ENCODE measurements at regions not wholly inside any gene's neighbourhood (a gene's known extent, or its start where the extent isn't known, plus 50 kb on each side); places are given as distances from the start of the nearest gene placed in this dataset.

DNA sequence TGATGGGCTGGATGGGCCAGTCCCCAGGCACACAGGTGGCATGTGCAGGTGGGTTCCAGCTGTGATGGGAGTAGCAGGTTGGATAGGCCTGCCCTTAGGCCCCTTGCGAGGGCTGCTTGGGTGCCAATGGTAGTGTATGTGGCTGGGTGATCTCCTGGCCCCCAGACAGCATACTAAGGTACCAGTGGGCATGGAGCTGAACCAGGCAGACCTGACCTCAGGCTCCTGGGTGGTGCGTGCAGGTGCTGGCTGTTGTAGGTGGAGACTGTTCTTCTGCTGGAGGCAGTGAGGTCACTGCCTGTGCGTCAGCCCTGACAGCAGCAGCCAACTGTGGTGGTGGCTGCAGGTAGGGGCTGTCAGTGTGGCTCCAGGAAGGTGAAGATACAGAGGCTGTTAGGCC is 384.7 kb downstream of the ANKRD7 start:
- no peak for TF ChIP-seq TOX (CRISPR knock-in tag; IDR thresholded peaks at IDR 0.05; ENCODE audit: borderline replicate concordance)
- TF ChIP-seq PPARA (CRISPR knock-in tag; IDR thresholded peaks at IDR 0.05; ENCODE audit: borderline replicate concordance) = no peak
- TF ChIP-seq ZFP3 (CRISPR knock-in tag; IDR thresholded peaks at IDR 0.05) = no peak
- no peak for TF ChIP-seq ZNF565 (CRISPR knock-in tag; conservative IDR thresholded peaks at IDR 0.05; ENCODE audit: low read depth)
- no peak for TF ChIP-seq BACH2 (CRISPR knock-in tag; IDR thresholded peaks at IDR 0.05; ENCODE audit: borderline replicate concordance)
- TF ChIP-seq, protein P1, sequence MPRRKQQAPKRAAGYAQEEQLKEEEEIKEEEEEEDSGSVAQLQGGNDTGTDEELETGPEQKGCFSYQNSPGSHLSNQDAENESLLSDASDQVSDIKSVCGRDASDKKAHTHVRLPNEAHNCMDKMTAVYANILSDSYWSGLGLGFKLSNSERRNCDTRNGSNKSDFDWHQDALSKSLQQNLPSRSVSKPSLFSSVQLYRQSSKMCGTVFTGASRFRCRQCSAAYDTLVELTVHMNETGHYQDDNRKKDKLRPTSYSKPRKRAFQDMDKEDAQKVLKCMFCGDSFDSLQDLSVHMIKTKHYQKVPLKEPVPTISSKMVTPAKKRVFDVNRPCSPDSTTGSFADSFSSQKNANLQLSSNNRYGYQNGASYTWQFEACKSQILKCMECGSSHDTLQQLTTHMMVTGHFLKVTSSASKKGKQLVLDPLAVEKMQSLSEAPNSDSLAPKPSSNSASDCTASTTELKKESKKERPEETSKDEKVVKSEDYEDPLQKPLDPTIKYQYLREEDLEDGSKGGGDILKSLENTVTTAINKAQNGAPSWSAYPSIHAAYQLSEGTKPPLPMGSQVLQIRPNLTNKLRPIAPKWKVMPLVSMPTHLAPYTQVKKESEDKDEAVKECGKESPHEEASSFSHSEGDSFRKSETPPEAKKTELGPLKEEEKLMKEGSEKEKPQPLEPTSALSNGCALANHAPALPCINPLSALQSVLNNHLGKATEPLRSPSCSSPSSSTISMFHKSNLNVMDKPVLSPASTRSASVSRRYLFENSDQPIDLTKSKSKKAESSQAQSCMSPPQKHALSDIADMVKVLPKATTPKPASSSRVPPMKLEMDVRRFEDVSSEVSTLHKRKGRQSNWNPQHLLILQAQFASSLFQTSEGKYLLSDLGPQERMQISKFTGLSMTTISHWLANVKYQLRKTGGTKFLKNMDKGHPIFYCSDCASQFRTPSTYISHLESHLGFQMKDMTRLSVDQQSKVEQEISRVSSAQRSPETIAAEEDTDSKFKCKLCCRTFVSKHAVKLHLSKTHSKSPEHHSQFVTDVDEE (CRISPR knock-in tag; IDR thresholded peaks at IDR 0.05) = no peak
- TF ChIP-seq, protein P2, sequence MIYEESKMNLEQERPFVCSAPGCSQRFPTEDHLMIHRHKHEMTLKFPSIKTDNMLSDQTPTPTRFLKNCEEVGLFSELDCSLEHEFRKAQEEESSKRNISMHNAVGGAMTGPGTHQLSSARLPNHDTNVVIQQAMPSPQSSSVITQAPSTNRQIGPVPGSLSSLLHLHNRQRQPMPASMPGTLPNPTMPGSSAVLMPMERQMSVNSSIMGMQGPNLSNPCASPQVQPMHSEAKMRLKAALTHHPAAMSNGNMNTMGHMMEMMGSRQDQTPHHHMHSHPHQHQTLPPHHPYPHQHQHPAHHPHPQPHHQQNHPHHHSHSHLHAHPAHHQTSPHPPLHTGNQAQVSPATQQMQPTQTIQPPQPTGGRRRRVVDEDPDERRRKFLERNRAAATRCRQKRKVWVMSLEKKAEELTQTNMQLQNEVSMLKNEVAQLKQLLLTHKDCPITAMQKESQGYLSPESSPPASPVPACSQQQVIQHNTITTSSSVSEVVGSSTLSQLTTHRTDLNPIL (CRISPR knock-in tag; IDR thresholded peaks at IDR 0.05; ENCODE audit: low read depth) = no peak
- no peak for TF ChIP-seq OSR1 (CRISPR knock-in tag; IDR thresholded peaks at IDR 0.05)

Data from SK-N-SH treated with all-trans-retinoic acid at 6 μM for 48 hours (cell line).